ENCODE measurements at regions not wholly inside any gene's neighbourhood (a gene's known extent, or its start where the extent isn't known, plus 50 kb on each side); places are given as distances from the start of the nearest gene placed in this dataset.

GRCh38 chr12:65526311-65526710, 247.8 kb downstream of the MSRB3 start:
- TF ChIP-seq, protein P1, sequence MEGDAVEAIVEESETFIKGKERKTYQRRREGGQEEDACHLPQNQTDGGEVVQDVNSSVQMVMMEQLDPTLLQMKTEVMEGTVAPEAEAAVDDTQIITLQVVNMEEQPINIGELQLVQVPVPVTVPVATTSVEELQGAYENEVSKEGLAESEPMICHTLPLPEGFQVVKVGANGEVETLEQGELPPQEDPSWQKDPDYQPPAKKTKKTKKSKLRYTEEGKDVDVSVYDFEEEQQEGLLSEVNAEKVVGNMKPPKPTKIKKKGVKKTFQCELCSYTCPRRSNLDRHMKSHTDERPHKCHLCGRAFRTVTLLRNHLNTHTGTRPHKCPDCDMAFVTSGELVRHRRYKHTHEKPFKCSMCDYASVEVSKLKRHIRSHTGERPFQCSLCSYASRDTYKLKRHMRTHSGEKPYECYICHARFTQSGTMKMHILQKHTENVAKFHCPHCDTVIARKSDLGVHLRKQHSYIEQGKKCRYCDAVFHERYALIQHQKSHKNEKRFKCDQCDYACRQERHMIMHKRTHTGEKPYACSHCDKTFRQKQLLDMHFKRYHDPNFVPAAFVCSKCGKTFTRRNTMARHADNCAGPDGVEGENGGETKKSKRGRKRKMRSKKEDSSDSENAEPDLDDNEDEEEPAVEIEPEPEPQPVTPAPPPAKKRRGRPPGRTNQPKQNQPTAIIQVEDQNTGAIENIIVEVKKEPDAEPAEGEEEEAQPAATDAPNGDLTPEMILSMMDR (IDR thresholded peaks at IDR 0.05): no peak
- TF ChIP-seq E2F5 (CRISPR knock-in tag; IDR thresholded peaks at IDR 0.05) (no peak), SP1 (CRISPR knock-in tag; conservative IDR thresholded peaks at IDR 0.05) (no peak), NFYB (CRISPR knock-in tag; conservative IDR thresholded peaks at IDR 0.05; ENCODE audit: low read depth) (no peak), PREB (CRISPR knock-in tag; IDR thresholded peaks at IDR 0.05; ENCODE audit: borderline replicate concordance) (no peak), CREB1 (CRISPR knock-in tag; IDR thresholded peaks at IDR 0.05) (no peak)
- TF ChIP-seq, protein P2, sequence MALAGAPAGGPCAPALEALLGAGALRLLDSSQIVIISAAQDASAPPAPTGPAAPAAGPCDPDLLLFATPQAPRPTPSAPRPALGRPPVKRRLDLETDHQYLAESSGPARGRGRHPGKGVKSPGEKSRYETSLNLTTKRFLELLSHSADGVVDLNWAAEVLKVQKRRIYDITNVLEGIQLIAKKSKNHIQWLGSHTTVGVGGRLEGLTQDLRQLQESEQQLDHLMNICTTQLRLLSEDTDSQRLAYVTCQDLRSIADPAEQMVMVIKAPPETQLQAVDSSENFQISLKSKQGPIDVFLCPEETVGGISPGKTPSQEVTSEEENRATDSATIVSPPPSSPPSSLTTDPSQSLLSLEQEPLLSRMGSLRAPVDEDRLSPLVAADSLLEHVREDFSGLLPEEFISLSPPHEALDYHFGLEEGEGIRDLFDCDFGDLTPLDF (CRISPR knock-in tag; IDR thresholded peaks at IDR 0.05): no peak
- TF ChIP-seq, protein P3, sequence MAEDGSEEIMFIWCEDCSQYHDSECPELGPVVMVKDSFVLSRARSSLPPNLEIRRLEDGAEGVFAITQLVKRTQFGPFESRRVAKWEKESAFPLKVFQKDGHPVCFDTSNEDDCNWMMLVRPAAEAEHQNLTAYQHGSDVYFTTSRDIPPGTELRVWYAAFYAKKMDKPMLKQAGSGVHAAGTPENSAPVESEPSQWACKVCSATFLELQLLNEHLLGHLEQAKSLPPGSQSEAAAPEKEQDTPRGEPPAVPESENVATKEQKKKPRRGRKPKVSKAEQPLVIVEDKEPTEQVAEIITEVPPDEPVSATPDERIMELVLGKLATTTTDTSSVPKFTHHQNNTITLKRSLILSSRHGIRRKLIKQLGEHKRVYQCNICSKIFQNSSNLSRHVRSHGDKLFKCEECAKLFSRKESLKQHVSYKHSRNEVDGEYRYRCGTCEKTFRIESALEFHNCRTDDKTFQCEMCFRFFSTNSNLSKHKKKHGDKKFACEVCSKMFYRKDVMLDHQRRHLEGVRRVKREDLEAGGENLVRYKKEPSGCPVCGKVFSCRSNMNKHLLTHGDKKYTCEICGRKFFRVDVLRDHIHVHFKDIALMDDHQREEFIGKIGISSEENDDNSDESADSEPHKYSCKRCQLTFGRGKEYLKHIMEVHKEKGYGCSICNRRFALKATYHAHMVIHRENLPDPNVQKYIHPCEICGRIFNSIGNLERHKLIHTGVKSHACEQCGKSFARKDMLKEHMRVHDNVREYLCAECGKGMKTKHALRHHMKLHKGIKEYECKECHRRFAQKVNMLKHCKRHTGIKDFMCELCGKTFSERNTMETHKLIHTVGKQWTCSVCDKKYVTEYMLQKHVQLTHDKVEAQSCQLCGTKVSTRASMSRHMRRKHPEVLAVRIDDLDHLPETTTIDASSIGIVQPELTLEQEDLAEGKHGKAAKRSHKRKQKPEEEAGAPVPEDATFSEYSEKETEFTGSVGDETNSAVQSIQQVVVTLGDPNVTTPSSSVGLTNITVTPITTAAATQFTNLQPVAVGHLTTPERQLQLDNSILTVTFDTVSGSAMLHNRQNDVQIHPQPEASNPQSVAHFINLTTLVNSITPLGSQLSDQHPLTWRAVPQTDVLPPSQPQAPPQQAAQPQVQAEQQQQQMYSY (CRISPR knock-in tag; IDR thresholded peaks at IDR 0.05): no peak
